ENCODE measurements at regions not wholly inside any gene's neighbourhood (a gene's known extent, or its start where the extent isn't known, plus 50 kb on each side); places are given as distances from the start of the nearest gene placed in this dataset.

- H3K27me3 ChIP-seq, result no peaks in the 10 kb centered on the region
- H3K36me3 ChIP-seq, result no peaks in the 10 kb centered on the region
- DNase-seq (ENCODE audit: extremely low spot score in 2 of 2), result no peak
- no peaks in the 10 kb centered on the region for H3K9me3 ChIP-seq
- intact Hi-C loops (cut with DNase I), result no loop called here
- H3K4me3 ChIP-seq, result no peak overlapping the region
- TF ChIP-seq POLR2AphosphoS5 (IDR thresholded peaks at IDR 0.05; ENCODE audit: insufficient read depth in 1 of 2, low read depth in 1 of 2) (no peak), POLR2A (IDR thresholded peaks at IDR 0.05) (no peak), CTCF (IDR thresholded peaks at IDR 0.05) (no peak)
- no peak overlapping the region for H3K27ac ChIP-seq
- H3K4me1 ChIP-seq, result no peaks in the 10 kb centered on the region
Observed at GRCh38 chr1:208855403-208855802, 611.2 kb upstream of the PLXNA2 start.

- no peaks in the 10 kb centered on the region for H3K9me3 ChIP-seq
- no peak overlapping the region for H3K27ac ChIP-seq
- H3K4me3 ChIP-seq, result no peak overlapping the region
- TF ChIP-seq POLR2A (IDR thresholded peaks at IDR 0.05) (no peak), CTCF (IDR thresholded peaks at IDR 0.05) (no peak), POLR2AphosphoS5 (IDR thresholded peaks at IDR 0.05; ENCODE audit: insufficient read depth in 1 of 2, low read depth in 1 of 2) (no peak)
- intact Hi-C loops (cut with DNase I), result no loop called here
- no peaks in the 10 kb centered on the region for H3K36me3 ChIP-seq
- no peaks in the 10 kb centered on the region for H3K27me3 ChIP-seq
- H3K4me1 ChIP-seq, result no peaks in the 10 kb centered on the region
- no peak for DNase-seq (ENCODE audit: extremely low spot score in 2 of 2)
Observed at GRCh38 chr1:208857465-208857864, 613.3 kb upstream of the PLXNA2 start.

DNA sequence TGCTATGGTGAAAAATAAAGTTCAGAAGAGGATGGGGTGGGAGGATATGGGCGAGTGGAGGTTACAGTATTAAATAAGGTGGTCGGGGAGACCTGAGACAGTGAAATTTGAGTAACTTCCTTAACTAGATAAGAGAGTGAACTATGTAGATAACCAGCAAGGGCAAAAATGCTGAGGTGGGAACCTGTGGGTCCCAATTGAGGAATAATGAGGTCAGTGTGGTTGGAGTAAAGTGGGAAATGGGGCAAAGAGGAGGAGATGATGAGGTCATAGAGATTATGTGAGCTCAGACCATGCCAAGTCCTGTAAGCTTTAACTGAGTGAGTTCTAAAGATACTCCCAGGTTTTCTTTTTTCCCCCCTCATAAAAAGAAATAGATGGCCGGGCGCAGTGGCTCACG is 614.6 kb upstream of the PLXNA2 start:
- Histone ChIP-seq H3K4me3 (no peak overlapping the region), H3K9me3 (no peaks in the 10 kb centered on the region), H3K4me1 (no peaks in the 10 kb centered on the region), H3K27ac (no peak overlapping the region), H3K27me3 (no peaks in the 10 kb centered on the region), H3K36me3 (no peaks in the 10 kb centered on the region)
- intact Hi-C loops (cut with DNase I), result no loop called here
- DNase-seq (ENCODE audit: extremely low spot score in 2 of 2), result no peak
- TF ChIP-seq POLR2A (IDR thresholded peaks at IDR 0.05) (no peak), POLR2AphosphoS5 (IDR thresholded peaks at IDR 0.05; ENCODE audit: insufficient read depth in 1 of 2, low read depth in 1 of 2) (no peak), CTCF (IDR thresholded peaks at IDR 0.05) (no peak)

DNA sequence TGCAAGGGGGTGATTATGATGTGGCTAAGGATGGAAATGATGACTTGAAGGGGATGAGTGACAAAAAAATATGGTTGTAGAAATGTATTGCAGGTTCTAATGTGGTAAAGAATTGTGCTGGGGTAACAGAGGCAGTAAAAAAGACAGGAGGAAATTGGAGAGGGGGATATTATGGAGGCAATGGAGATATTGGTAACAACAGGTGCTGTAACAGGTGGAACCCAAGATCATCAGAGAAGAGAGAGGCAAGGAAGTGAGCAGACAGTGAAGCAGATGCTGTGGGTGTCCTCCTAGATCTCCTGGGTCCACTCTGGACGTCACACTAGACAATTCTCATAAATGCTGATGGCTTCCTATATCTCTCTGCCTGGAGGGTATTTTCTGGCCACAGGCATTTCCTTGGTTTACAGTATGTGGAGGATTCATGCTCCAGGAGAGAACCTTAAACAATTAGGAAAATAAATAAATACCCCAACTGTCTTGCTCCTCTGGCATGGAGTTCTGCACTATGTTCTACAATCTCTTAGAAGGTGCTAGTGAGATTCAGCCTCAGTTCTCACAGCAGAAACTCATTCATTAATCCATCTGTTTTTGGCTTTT is 620.3 kb upstream of the PLXNA2 start:
- intact Hi-C loops (cut with DNase I), result no loop called here
- TF ChIP-seq CTCF (IDR thresholded peaks at IDR 0.05), result no peak
- no peak for TF ChIP-seq POLR2AphosphoS5 (IDR thresholded peaks at IDR 0.05; ENCODE audit: insufficient read depth in 1 of 2, low read depth in 1 of 2)
- no peak for TF ChIP-seq POLR2A (IDR thresholded peaks at IDR 0.05)
- Histone ChIP-seq H3K4me3 (no peak overlapping the region), H3K4me1 (no peaks in the 10 kb centered on the region), H3K36me3 (no peaks in the 10 kb centered on the region), H3K9me3 (no peaks in the 10 kb centered on the region), H3K27me3 (no peaks in the 10 kb centered on the region), H3K27ac (no peak overlapping the region)
- DNase-seq (ENCODE audit: extremely low spot score in 2 of 2), result no peak

DNA sequence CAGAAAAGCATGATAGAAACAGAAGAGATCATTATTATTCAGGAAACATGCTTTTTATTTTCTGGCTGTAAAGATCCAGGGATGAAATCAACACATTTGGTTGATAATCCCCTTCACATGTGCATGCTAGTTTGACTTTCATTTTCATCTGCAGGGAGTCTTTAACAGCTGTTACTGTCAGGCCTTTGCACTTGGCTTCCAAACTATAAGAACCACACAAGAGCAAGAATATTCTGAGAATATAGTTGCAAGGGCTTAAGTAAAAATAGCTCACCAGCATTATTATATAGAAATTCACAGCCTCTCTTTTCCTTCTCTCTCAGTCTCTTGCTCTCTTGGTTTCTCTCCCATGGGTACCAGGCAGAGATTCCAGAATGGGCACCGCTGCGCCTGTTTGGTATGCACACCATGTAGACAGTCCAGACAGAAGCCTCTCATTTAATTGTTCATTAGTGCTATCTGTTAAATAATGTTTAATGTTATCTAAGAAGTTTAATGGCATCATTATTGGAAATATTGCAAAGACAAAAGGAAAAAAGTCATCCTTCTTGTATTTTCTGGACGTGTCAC is 622.3 kb upstream of the PLXNA2 start:
- no peak for DNase-seq (ENCODE audit: extremely low spot score in 2 of 2)
- TF ChIP-seq POLR2AphosphoS5 (IDR thresholded peaks at IDR 0.05; ENCODE audit: insufficient read depth in 1 of 2, low read depth in 1 of 2) (no peak), CTCF (IDR thresholded peaks at IDR 0.05) (no peak), POLR2A (IDR thresholded peaks at IDR 0.05) (no peak)
- Histone ChIP-seq H3K36me3 (no peaks in the 10 kb centered on the region), H3K4me3 (no peak overlapping the region), H3K9me3 (no peaks in the 10 kb centered on the region), H3K27ac (no peak overlapping the region), H3K27me3 (no peaks in the 10 kb centered on the region), H3K4me1 (no peaks in the 10 kb centered on the region)
- intact Hi-C loops (cut with DNase I), result no loop called here
